ENCODE measurements at regions not wholly inside any gene's neighbourhood (a gene's known extent, or its start where the extent isn't known, plus 50 kb on each side); places are given as distances from the start of the nearest gene placed in this dataset.
A peak's percentile ranks its signal among the peaks of the same experiment; 100 is the strongest.

DNA sequence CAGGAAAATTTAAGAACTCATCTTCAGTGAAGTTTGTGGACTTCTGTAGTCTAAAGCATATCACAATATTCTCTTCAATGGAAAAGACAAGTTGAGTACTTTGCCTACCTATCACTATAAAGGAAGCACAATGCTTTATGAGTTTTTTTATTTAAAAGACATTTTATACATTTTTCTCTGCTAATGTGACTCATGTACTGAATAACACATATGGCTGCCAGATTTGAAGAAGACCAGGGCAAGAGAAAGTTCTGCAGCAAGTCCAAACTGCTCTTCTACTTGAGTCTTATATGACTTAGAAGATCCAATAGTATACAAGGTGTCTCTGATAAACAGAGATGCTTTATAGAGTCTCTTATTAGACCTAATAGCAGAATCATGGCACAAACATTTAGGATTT, 978.4 kb downstream of the TLE4 start:
- DNase-seq (ENCODE audit: low read depth) = no peak

DNA sequence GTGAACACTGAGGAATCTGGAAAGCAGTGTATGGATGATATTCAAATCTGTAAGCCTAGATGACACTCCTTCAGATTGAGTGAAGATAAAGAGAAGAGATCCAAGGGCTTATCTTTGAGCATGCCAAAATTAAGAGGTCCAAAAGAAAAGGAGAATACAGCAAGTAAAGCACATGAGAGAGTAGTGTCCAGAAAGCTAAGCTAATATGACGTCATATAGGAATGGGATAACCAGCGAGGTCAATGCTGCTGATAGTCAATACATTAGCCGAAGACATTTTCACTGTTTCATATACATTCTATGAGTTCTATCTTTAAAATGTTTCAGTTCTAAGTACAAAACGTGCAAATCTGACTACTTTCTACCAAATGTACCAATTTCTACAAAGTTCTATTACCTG, 975.8 kb downstream of the TLE4 start:
- DNase-seq (ENCODE audit: low read depth) = no peak

DNA sequence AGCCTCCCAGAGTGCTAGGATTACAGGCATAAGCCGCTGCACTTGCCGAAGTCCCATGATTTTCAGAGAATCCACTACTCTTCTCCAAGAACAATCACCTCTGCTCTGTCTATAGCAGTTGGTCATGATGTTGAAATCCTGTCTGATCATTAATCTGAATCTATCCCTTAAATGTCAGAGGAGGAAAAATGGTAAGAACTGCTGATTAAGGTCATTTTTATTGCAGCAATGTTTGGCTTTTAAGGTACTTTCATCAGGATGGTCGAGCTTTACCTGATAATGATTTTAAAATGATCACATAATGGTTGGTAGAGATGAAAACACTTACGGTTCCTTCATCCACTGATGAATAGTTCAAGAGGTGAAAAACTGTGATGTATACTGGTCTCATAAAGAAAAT, 968.6 kb downstream of the TLE4 start:
- DNase-seq (ENCODE audit: low read depth) = peak; percentile 3

DNA sequence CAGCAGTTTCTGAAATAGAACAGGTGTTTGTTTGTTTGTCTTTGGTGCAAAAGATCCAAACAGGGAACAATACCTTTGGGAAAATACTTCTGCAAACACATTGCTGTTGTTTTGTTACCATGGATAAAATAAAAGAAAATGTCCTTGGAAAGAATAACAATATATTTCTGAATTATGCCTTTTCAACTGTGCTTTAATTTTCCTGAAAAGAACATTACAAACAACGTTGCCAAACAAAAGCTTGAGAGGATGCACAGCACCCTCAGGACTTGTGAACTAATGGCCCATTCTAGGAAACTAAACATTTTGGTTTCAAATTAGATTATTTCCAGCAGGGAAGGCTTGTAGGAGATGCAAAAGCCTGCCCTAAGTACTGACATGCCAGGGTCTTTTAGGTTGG, 967.2 kb downstream of the TLE4 start:
- no peak for DNase-seq (ENCODE audit: low read depth)

DNA sequence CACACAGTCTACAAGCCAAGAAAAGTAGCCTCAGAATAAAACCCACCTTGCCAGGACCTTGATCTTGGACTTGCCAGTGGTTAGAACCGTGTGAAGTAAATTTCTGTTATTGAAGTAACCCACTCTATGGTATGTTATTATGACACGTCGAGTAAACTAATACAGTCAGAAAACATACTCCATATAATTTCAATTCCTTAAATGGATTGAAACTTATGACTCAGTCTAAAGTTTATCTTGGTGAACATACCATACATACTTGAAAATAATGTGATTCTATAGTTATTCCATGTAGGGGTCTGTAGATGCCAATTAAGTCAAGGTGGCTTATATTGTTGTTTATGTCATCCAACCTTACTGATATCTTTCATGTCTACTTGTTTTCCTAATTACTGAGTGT, 950.7 kb downstream of the TLE4 start:
- no peak for DNase-seq (ENCODE audit: low read depth)

DNA sequence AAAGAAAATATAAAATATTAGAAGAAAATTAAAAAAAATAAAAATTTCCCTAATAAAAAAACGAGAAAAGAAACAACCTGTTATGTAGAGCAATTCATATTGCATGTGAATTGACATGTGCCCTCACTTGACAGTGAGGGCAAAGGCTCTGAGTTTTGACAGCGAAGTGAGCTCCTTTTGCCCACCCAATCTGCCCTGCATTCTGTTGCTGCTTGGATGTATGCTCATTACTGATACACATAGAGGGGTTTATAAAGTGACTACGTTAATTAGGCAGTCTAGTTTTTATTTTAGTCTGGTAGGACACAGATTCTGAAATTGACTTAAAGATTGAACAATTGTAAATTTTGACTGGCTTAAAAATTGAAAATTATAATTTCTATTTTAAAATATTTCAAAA, 949.4 kb downstream of the TLE4 start:
- DNase-seq (ENCODE audit: low read depth) = no peak

DNA sequence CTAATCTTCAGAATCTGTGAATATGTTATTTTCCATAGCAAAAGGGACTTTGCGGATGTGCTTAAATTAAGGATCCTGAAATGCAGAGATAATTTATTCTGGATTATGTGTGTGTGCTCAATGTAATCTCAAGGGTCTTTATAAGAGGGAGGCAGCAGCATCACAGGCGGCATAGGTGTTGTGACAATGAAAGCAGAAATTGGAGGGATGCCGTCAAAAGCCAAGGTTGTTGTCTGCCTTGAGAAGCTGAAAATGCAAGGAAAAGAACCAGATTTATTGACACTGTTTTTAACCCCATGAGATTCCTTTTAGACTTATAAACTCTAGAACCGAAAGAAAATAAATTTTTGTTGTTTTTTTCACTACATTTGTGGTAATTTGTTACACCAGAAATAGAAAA, 948.5 kb downstream of the TLE4 start:
- no peak for DNase-seq (ENCODE audit: low read depth)

DNA sequence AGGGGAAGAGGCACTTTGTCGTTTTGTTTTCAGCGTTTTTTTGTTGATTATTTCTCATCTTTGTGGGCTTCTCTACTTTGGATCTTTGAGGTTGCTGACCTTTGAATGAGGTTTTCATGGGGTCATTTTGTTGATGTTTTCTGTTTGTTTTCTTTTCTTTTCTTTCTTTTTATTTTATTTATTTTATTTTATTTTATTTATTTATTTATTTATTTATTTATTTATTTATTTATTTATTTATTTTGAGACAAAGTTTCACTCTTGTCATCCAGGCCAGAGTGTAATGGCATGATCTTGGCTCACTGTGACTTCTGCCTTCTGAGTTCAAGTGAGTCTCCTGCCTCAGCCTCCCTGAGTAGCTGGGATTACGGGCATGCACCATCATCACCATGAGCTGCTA, 946.7 kb downstream of the TLE4 start:
- DNase-seq (ENCODE audit: low read depth) = no peak

DNA sequence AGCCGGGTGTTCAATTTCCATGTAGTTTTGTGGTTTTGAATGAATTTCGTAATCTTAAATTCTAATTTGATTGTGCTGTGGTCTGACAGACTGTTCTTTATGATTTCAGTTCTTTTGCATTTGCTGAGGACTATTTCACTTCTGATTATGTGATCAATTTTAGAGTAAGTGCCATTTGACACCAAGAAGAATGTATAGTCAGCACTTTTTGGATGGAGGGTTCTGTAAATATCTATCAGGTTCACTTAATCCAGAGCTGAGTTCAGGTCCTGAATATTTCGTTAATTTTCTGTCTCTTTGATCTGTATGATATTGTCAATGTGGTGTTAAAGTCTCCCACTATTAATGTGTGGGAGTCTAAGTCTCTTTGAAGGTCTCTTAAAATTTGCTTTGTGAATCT, 944.9 kb downstream of the TLE4 start:
- DNase-seq (ENCODE audit: low read depth) = no peak

DNA sequence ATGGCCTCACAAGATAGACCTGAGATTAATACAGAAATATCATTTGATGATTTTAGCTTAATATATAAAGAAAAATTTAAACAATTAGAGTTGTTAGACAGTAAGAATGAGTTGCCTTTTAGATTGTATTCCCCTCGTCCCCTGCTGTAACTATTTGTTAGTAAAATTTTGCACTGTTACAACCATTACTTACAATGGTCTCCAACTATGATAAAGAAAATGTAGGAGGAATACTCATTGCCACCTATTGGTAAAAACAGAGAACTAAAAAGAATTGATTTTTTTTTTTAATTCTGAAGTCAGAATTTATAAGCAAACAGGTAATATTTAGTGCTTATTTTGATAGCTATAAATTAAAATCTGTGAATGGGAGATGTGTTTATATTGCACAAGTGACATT, 937.6 kb downstream of the TLE4 start:
- no peak for DNase-seq (ENCODE audit: low read depth)

DNA sequence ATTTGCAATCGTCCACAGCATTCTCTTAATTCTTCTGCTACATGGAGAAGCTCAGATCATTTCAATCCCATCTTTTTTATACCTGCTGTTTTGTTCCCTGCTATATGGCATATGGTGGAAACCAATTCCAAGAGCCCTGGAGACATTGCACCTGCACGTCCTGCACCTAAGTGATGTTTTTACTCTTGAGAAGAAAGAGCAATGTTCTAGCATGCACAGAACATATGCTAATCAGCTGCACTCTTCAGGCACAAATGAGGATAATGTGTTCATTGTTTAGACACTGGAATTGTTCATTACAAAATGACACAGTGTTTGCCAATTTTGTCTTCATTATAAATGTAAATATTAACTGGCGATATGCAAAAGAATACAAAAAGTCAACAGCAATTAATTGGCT, 935.8 kb downstream of the TLE4 start:
- DNase-seq (ENCODE audit: low read depth) = no peak

DNA sequence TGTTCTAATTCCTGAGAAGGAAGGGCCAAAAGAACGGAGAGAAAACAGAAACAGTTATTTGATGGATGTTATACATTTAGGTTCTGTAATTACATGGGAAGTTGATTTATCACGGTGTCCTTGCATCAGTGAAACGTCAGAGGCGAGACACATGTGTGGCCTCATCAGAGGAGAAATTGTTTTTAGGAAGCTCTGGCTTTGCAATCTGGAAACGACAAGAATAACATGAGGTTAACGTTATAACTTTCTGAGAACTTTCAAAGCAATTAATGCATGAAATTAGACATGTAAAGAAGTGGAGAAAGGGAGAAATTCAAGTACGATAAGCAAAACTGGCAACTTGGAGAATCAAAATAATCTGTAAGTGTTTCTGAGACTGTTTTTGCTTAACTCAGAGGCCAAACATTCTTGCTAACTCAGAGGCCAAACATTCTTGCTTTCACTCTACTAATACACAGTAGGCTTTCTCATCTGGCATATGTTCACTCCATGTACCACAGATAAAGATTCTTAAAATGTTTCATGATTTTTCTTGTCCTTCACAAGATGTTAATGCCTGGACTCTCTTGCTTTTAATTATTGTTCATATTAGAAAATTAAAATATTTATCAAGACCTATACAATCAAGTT, 933.0 kb downstream of the TLE4 start:
- DNase-seq (ENCODE audit: low read depth) = no peak

DNA sequence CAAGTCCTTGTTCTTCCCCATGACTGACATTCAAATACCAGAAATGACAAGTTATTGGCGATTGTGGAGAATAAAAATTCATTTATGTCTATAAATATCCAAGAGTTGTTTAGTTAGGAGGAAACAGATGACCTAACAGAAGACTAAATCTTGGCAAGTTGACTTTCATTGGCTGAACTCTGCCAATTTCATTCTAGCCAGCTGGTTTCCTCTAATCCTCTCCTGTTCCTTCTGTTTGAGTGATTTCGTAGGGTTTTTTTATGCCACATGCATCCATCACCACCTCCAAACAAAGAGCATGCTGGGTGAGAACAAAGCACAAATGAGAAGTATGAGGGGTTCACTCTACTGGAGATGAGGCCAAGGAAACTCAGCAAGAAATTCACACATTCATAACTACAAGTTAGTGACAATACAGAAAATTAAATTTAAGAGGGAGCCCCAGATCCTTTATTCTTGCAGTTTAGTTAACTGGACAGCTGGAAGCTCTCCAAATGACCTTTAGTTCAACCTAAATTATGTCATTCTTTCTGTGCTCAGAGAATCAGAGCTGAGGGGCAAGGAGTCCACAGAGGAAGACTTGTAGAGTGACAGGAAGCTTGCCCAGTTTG, 932.0 kb downstream of the TLE4 start:
- DNase-seq (ENCODE audit: low read depth) = no peak

DNA sequence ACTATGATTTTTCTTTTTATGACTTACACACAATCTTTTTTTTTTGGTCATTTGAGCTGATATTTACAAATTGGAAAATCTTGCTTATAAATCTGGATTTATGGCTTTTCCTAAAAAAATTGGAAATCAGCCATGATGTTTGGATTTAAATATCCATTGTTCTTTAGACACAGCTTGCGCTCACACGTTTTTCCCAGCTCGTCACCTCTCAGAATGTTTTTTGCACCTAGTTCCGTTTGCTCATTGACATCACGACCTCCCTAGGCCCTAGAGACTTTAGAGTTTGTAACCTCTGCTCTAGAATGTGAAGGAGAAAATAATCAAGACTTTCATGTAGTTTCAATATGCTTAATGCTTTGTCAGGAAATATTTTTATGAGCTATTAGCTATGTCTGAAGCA, 930.5 kb downstream of the TLE4 start:
- no peak for DNase-seq (ENCODE audit: low read depth)

DNA sequence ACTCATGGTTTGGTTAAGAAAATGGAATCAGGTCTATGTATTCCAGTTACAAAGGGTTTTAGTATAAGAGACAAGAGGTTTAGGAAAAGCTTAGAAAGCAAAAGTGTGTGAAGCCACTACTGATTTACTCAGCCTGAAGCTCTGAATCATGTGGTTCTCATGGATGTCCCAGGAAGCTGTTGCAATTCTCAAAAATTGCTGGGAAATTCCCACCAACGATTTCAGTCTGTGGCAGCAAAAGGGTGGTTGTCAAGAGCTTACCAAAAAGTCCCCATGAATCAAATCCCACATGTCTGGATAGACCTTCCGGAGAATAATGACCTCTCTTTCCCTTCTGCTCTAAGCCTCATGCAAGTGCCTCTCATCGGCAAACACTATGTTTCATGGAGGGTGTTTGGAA, 929.9 kb downstream of the TLE4 start:
- peak; percentile 73 for DNase-seq (ENCODE audit: low read depth)

DNA sequence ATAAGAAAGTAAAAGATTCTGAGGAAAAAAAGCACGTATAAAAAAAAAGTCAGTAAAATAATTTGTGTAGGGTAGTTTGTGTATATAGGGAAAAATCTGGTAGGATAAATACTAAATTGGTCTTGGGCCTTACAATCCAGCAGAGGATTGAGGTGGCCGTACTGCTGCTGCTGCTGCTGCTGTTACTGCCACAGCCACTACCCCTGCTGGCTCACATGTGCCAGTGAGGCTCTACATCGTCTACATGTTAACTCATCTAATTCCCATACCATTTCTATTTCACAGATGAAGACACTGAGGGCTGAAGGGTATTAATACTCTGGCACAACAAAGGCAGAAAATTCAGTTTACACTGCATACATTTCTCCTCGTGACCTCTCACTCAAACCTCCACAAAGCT, 928.5 kb downstream of the TLE4 start:
- DNase-seq (ENCODE audit: low read depth) = no peak

DNA sequence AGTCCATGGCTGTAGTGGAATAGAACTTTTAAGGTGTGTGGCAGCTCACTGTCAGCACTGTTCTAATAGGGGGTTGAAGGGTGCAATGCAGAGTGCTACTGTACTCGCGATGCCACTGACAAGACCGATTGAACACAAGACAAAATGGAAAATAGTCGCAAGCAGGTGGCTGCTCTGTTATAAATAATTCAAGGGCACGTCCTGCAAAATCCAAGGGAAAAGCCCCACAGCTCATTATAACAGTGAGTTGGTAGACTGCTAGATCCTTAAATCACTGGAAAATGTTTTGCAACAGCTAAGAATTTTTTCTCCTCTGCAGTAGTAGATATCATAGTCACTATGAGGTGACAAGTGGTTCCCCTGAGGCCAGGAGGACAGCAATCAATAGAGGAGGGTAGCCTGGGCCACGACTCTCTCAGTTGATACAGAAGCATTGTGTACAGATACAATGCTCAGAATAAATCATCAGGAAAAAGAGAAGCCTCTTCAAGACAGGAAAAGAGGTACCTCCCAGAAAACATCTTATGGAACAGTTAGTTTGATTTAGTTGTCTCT, 926.3 kb downstream of the TLE4 start:
- no peak for DNase-seq (ENCODE audit: low read depth)

DNA sequence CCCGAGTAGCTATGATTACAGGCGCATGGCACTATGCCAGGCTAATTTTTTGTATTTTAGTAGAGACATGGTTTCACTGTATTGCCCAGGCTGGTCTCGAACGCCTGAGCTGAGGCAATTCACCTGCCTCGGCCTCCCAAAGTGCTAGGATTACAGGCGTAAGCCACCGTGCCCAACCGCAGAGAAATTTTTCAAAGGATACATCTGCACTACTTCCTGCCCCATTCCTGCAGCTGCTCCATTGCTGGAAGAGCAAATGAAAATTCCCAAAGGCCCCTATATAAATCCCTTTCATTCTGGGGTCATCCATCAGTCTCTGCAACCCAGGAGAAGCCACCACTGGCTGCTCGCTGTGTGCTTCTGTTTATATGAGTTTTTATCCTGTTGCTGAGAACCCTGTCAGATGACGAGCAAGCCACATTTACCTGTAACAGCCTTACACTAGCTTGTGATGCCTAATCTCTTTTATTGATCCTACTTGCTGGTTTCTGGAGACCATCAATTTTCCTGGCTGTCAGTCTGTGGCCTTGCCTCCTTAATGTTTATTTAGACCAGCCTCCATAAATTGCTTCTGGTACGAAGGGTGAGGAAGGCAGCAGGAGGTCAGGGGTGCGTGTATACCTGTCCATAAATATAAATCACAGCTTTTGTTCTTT, 925.3 kb downstream of the TLE4 start:
- DNase-seq (ENCODE audit: low read depth) = no peak

DNA sequence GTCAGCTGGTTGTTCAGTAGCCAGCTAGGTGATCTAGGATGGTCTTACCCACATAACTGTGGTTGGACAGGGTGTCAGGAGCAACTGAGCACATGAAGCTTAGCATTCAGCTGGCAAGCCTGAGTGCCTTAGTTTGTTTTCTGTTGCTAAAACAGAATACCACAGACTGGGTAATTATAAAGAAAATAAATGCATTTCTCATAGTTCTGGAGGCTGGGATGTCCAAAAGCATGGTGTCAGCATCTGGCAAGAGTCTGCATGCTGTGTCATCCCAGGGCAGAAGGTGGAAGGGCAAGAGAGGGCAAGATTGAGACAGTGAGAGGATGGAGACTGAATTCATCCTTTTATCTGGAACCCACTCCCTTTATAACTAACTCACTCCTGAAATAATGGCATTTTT, 921.5 kb downstream of the TLE4 start:
- DNase-seq (ENCODE audit: low read depth) = peak; percentile 23

DNA sequence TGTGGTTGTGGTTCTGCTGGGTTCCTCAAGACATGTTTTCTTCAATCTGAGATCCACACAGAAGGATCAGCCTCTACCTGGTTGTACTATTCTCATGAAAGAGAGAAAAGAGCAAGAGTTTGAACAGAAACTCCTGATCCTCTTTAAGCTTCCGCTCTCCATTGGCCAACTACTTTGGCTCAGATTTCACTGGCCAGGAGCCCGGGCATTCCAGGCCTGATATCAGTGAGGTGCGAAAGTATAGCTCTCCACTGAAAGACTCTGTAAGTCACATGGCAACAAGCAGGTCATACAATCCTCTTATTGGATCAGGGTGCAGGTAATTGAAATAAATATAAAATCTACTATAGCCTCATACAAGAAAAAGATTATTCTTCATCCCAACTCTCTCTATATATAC, 920.5 kb downstream of the TLE4 start:
- DNase-seq (ENCODE audit: low read depth) = peak; percentile 32

DNA sequence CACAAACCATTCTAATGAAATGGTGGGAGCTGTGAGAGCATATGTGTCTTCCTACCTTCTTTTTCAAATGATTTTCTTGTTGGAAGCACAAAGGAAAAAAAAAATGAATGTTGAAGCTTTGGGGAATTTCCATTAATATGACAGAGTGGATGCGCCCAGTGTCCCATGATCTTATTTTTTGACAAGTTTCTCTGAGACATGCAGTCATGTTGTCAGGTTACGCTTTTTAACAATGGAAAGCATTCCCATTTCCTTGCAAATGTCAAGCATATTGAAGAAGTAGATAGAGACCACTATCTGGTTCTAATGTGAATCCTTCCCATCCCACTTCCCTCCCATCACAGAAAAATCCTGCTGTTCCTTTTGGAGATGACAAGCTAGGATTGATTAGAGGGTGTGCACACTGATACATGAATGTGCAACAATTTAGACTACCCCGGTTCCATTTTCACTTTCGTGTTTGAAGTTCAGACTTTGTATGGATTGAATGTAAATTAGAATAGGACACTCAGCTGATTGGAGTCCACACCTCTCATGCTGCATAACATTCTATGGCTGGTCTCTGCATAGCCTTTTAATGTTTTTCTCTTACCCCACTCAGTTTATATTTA, 919.4 kb downstream of the TLE4 start:
- no peak for DNase-seq (ENCODE audit: low read depth)

DNA sequence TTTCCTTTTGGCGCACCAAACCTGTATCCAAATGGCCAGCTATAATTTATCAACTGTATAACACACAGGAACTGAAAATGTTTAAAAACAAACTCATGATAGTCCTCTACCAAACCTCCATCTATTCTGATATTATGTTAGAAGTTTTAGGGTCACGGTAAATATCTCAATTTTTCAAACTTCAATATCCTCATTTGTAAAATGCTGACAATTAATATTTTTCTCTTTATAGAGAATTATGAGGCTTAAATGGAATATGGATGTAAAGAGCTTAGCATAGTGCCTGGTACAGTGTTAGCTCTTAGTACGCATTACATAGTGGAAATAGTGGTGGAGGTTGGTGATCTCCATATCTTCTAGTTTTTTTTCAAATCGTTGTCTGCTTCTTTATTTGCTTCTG, 917.6 kb downstream of the TLE4 start:
- no peak for DNase-seq (ENCODE audit: low read depth)

Measured in renal cortical epithelial cell (primary cell).